Stimulated activated CD4-positive, alpha-beta T cell treated with anti-CD3 and anti-CD28 coated beads, TNF-alpha, amount 100 ng/mL, for 48 hours (primary cell): ENCODE measurements at regions not wholly inside any gene's neighbourhood (a gene's known extent, or its start where the extent isn't known, plus 50 kb on each side); places are given as distances from the start of the nearest gene placed in this dataset.

Experiments used
- DNase-seq, 3 donors: peaks; one replicate each; pipeline ENCODE4 v3.0.0-alpha.2; 2020; ENCODE audit warnings: low read depth in 3 of 3

DNA sequence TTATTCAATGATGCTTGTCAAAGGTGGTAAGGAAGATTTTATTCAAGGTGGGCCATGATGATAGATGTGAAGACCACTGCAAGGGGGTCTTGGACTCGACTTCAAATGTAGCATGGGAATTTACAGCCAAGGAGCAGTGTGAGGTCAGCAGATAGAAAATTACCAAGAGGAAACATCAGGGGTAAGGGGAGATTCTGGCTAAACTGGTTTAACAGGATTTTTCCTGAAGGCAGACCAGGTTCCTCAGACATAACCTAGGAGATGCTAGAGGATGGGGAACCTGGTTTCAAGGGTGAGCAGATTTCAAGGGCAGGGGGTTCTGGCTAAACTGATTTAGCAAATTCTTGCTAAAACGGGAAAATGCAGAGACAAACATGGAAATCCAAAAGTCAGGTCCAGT, 464.9 kb downstream of the TAFA4 start:
- DNase-seq: no peak

DNA sequence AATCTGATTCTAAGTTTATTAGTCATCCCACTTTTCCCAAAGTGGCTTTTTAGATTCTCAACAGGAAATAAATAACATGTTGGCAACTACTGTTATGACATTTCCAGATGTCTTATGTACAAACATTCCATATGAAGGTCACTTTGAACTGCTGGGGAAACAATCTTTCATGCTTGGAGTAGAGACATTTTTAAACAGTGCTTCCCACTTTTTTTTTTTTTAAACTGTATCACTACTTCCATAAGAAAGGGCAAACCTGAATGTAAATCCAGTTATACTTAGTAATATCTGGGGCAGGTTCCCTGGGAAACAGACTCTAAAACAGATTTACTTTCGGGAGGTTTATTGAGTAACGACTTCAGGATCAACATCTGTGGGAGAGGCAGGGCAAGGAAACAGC, 473.8 kb downstream of the TAFA4 start:
- no peak for DNase-seq

- no peak for DNase-seq
Measured at GRCh38 chr3:68448510-68449383, 483.6 kb downstream of the TAFA4 start.

DNA sequence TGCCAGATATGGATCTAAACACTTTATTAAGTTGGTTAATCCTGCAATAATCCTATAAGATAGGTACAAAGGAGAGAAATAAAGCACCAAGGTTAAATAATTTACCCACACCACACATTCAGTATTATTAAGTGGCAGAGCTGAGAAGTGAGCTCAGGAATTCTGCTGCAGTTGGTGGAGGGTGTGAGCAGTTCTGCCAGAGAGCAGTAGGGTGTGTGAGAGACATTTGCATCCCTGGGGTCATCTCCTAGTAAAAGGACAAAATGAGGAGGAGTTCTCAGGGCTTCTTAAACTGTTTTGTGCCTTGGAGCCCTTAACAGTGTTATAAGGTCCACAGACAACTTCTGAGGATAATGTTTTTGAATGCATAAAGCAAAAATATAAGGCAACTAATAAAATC, 484.5 kb downstream of the TAFA4 start:
- DNase-seq: no peak

DNA sequence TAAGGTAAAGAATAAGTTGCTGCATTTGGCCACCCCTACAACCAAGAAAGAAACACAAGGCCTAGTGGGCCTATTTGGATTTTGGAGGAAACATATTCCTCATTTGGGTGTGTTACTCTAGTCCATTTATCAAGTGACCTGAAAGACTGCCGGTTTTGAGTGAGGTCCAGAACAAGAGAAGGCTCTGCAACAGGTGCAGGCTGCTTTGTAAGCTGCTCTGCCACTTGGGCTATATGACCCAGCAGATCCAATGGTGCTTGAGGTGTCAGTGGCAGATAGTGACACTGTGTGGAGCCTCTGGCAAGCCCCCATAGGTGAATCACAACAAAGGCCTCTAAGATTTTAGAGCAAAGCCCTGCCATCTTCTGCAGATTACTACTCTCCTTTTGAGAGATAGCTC, 491.3 kb downstream of the TAFA4 start:
- DNase-seq: no peak

DNA sequence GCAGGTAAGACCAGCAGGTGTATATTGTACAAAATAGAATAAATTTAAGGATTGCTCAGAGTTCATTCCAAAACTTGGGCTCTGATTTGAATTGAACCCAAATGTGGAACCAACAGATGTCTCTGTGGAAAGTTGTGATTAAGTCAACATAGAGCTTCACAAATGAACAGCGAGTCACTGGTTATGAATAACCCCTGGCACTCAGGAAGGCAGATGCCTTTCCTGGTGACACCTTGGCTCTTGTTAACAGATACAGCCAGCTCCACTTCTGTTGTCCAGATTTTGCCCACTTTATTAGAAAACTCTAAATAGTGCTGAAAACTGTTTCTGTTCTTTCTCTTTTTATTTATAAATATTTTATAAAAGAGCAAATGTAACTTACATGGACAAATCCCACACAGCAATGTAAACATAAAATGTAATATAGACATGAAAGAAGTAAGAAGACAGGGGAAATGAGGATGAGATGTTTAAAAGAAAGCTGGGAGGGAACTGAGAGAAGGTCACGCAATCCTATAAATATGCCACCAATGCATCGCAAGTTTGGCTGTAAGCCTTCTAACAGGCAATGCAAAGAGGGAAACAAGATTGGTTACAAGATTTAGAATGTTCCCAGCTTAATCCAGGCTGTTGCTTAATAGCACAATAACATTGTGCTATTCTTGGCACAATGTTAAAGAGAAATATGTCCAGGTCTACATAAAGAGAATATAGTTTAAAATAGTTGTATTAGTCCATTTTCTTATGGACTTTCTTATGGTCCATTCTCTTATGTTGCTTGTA, 495.5 kb downstream of the TAFA4 start:
- DNase-seq: no peak

DNA sequence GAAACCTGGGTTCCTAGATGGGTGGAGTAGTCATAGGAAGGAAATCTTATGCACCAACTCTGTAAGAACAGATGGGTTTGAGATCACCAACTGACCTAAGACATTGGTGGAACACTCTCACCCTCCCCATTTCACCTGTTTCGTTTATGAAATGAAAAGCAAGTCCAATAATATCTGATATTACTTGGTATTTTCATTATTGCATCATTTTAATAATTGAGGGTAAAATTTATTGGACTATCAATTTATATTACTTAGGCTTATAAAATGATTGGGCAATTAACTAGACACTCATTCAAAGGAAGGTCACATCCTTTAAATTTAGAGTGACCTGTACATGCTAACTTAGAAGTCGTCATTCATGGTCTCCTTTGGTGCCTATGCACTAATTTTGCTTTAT, 503.9 kb downstream of the TAFA4 start:
- DNase-seq: no peak

DNA sequence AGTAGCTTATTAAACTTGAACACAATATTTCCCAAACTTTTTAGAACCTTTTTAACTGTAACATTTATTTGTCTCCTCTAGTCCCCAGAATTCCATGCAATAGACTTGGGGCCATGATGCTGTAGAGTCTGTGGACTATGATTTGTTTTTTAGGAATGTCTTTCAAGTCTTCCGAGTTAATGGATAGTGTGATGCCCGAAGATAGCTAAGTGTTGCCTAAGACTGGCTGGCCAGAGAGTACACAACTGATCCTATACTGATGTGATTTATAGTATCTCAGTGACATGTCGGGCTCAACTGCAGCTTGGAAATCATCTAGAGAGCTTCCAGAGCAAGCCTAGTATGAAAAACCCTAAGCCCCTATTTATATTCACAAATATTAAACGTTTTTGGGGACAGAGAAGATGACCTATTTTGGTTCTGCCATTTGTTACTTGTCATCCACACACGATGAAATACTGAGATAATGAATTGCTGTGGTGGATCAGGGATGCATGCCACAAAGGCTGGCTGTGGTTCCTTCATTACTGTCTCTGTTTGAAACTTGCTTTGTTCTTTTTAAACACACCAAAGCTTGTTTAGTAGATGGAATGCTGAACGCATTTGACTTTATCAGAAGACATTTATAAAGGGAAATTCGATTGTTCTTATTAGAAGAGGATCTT, 507.4 kb downstream of the TAFA4 start:
- DNase-seq: no peak

DNA sequence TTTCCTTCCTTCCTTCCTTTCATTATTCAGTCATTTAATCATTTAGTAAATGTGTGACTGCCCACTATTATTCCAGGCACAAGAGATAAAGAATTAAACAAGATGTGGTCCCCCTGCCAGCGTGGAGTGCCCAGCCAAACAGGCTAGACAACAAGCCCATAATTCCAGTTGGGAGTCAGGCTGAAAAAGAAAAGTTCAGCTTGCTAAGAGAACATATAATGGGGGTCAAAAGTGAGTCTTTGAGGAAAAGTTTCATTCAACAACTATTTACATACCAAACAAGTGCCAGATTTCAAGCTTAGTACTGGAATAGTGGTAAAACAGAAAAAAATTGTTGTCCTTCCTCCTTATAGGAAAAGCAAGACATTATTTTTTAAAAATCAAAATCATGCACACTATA, 523.7 kb downstream of the TAFA4 start:
- no peak for DNase-seq

DNA sequence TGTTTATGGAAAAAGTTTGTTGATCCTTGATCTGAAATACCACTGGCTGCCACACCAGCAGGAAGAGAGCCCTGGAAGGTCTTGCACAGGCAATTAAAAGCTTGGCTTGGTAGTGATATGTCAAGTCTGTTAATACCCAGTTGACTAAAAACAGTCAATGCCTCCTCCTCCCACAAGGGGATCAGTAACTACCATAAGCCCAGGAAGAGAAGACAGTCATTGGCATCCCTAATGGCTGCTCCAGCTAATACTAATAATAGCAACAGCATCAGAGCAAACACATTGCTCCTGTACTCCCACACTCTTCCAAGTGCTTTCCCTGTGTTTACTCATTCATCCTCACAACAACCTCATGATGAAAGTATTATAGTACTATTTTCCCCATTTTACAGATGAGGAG, 528.6 kb downstream of the TAFA4 start:
- no peak for DNase-seq

GRCh38 chr3:68402235-68402918, 530.0 kb downstream of the TAFA4 start:
- DNase-seq: no peak

GRCh38 chr3:68378631-68379030, 553.7 kb downstream of the TAFA4 start:
- DNase-seq: no peak

DNA sequence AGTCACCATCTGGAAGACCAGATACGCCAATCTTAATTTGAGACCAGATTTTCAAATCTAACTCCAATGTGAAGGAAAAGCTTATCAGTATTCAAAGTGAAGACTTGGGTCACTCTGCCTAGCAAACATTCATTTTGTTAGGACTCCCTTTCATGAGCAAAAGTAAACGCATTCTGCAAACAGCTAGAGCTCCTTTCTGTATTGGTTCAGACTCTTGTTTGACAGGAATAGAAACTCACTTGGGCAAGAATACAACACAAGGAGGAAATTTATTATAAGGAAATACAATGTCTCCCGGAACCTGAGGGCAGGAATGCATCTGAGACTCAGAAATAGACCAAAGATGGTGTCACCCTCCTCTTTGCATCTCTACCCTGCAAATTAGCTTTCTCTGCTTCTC, 558.6 kb downstream of the TAFA4 start:
- no peak for DNase-seq

GRCh38 chr3:68363796-68364195, 568.6 kb downstream of the TAFA4 start:
- no peak for DNase-seq

DNA sequence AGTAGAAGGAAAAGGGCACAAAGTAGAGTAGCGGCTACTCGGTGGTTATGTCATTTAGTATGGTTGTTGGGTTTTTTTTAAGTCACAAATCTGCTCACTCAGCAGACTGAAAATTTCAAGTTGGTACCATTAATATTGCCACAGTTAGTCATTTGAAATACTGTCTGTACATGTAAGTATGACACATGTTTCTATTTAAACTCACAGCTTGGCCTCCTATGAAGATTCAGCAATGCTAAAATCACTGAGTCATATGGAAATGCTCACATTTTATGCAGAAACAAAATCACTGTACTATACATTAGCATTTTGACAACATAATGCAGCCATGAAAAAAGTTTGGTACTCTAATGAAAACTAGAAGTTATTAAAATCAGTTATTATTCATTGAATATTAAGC, 571.9 kb downstream of the TAFA4 start:
- DNase-seq: no peak

GRCh38 chr3:68345781-68346180, 586.6 kb downstream of the TAFA4 start:
- DNase-seq: no peak

DNA sequence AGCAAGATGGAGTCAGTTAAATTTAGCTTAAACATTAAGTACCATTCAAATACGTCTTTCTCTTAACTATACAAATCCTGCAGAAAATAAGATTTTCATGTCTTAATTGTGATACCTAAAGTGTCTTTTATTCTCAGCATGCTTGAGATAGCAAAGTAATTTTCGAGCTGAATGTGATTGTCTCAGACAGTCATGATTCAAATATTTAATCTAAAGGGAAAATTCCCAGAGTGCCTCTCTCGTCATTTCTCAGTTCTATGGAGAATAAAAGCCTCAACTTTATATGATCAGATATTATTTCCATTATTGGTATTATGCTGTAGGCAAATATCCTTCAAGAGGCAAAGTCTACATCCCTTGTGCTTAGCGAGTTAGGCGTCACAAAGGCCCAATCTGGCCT, 589.9 kb downstream of the TAFA4 start:
- no peak for DNase-seq

DNA sequence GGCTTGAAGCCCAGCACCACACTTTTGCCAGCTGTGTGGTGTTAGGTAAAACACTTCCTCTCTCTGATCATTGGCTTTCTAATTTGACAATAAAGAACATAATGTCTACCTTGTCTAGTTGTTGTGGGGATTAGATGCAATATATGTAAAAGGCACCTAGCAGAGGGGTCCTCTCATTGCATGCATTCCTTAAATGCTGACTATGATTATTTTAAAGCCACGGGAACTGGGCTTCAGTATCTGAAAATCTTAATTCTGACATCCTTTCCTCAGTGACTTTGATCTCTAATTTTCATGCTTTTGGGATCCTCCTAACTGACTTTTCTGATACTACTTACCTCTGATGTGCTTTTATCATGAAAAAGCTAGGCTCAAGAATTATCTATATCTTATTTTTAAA, 596.3 kb downstream of the TAFA4 start:
- no peak for DNase-seq

GRCh38 chr3:68334367-68334986, 597.9 kb downstream of the TAFA4 start:
- DNase-seq: no peak

GRCh38 chr3:68328049-68328448, 604.3 kb downstream of the TAFA4 start:
- no peak for DNase-seq

GRCh38 chr3:68315964-68316363, 616.4 kb downstream of the TAFA4 start:
- DNase-seq: no peak

GRCh38 chr3:68315546-68315945, 616.8 kb downstream of the TAFA4 start:
- no peak for DNase-seq
